Brain microvascular endothelial cell (primary cell): ENCODE measurements at regions not wholly inside any gene's neighbourhood (a gene's known extent, or its start where the extent isn't known, plus 50 kb on each side); places are given as distances from the start of the nearest gene placed in this dataset.

ENCODE experiments used
- DNase-seq: peaks from one replicate; pipeline ENCODE4 v3.0.0-alpha.2; 2020
- H3K27ac ChIP-seq: fragments of 250-450 bp; sonication (Bioruptor Pico); 2 replicates; pipeline ENCODE4 v1.5.1; 2020; ENCODE audit warnings: mild to moderate bottlenecking, moderate library complexity
- H3K27me3 ChIP-seq: fragments of 250-450 bp; sonication (Bioruptor Pico); replicated peaks from 2 replicates; pipeline ENCODE4 v1.5.1; 2020; ENCODE audit warnings: mild to moderate bottlenecking
- H3K36me3 ChIP-seq: fragments of 250-450 bp; sonication (Bioruptor Pico); replicated peaks from 2 replicates; pipeline ENCODE4 v1.5.1; 2020; ENCODE audit warnings: mild to moderate bottlenecking
- H3K4me3 ChIP-seq: 2 replicates; pipeline ENCODE4 v1.5.1; 2011; ENCODE audit warnings: low read depth, mild to moderate bottlenecking, control low read depth, low read length, moderate library complexity
- CTCF ChIP-seq: IDR thresholded peaks from 2 replicates; pipeline ENCODE4 v1.5.1; 2011; ENCODE audit warnings: low read depth, mild to moderate bottlenecking, moderate library complexity, low read length, control low read depth, inconsistent platforms; ENCODE audit errors: missing control alignments
- in situ Hi-C: cut with HindIII; loops from 2 replicates; pipeline ENCODE4 v1.10.0; 2017; ENCODE audit warnings: low sequenced_read_pairs, low pct_ligation_motif_present

- H3K27me3 ChIP-seq = no peaks in the 10 kb centered on the region
- DNase-seq = peak; percentile 64
Observed at GRCh38 chr9:113807173-113808061, 68.7 kb upstream of the ZNF618 start.

DNA sequence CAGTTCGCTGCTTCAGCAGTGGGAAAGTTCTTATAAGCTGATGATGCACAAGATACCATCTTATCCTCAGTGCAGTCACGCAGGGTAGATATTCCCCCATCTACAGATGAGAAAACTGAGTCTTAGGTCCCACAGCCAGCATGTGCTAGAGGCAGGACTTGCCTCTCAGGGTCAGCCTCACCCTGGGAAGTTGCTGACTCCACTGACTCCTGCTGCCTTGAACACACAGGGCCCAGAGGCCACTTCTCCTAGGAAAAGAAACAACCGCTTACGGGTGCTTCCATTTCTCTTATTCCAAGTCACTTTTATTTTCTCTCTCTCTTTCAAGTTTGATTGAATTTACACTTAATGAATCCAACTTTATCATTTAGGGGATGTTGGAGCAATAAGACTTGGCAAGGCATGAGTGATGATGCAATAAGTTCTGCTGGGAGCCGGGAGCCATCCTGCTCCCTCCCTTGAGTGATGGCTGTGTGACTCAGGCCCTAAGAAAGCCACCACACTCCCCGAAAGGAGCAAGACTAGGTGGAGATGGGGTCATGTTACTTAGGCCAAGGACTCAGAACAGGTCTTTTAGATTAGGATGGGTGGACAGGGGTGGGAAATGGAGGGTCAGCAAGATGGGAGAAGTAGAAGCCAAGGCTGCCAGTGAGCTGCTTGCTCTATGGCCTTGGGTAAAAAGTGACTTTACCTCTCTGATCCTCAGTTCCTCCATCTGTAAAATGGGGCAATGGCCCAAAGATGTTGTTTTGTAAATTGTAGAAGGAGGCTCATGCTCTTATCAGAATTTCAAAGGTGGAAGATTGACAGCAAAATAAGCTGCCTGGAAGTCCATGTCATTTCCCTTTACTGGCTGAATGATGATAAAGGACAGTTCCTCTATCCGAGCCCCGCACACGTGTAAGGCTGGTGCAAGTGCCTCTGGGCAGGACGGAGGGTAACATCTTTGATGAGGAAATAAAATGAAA lies 67.4 kb upstream of the ZNF618 start:
- in situ Hi-C loops = no loop called here
- Histone ChIP-seq H3K27me3 (no peaks in the 10 kb centered on the region), H3K36me3 (no peaks in the 10 kb centered on the region), H3K27ac (no peak overlapping the region), H3K4me3 (no peak overlapping the region)
- DNase-seq = peak; percentile 65
- TF ChIP-seq CTCF = no peak

More at GRCh38 chr9:113807173-113808061, 68.7 kb upstream of the ZNF618 start:
- Histone ChIP-seq H3K4me3 (no peak overlapping the region), H3K27ac (no peak overlapping the region), H3K36me3 (no peaks in the 10 kb centered on the region)
- in situ Hi-C loops = no loop called here
- TF ChIP-seq CTCF = peak; percentile 92

DNA sequence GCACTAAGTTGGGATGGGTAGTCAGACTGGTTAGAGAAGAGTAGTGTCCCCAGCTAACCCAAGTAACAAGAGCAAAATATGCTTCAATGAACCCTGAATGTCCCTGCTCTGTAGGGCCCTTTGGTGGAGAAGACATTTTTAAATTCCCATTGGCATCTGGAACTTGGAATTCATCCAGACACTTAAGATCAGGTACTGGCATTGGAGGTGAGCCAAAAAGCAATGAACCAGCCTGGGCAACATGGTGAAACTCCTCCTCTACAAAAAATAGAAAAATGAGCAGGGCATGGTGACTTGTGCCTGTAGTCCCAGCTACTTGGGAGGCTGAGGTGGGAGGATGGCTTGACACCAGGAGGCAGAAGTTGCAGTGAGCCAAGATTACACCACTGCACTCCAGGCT lies 58.9 kb upstream of the ZNF618 start:
- H3K4me3 ChIP-seq = no peak overlapping the region
- no peak for TF ChIP-seq CTCF

GRCh38 chr9:113818391-113818790 lies 57.7 kb upstream of the ZNF618 start:
- no peak overlapping the region for H3K27ac ChIP-seq
- H3K36me3 ChIP-seq = no peaks in the 10 kb centered on the region
- in situ Hi-C loops = no loop called here
- TF ChIP-seq CTCF = no peak
- H3K4me3 ChIP-seq = no peak overlapping the region
- H3K27me3 ChIP-seq = no peaks in the 10 kb centered on the region
- DNase-seq = no peak

More for the DNA sequence above, 58.9 kb upstream of the ZNF618 start:
- no peaks in the 10 kb centered on the region for H3K36me3 ChIP-seq
- in situ Hi-C loops = no loop called here
- DNase-seq = no peak
- no peak overlapping the region for H3K27ac ChIP-seq
- H3K27me3 ChIP-seq = no peaks in the 10 kb centered on the region

GRCh38 chr9:113822315-113822714 lies 53.8 kb upstream of the ZNF618 start:
- Histone ChIP-seq H3K27me3 (no peaks in the 10 kb centered on the region), H3K27ac (no peak overlapping the region), H3K36me3 (no peaks in the 10 kb centered on the region), H3K4me3 (no peak overlapping the region)
- DNase-seq = no peak
- in situ Hi-C loops = no loop called here
- TF ChIP-seq CTCF = no peak
